NCI-H2196 (cell line): ENCODE measurements at regions not wholly inside any gene's neighbourhood (a gene's known extent, or its start where the extent isn't known, plus 50 kb on each side); places are given as distances from the start of the nearest gene placed in this dataset.
A peak's percentile ranks its signal among the peaks of the same experiment; 100 is the strongest.
"Not testable (repeated sequence)": the region's sequence is repeated elsewhere in the genome, so short reads cannot be mapped to it uniquely, and the experiment has no call there.

Source experiments
- DNase-seq: peaks from one replicate; lab custom pipeline; 2025; ENCODE audit not compliant: unreplicated experiment; lab: John Stamatoyannopoulos, UW

- not testable (repeated sequence) for DNase-seq
Observed at GRCh38 chr16:29330623-29331022, 75.9 kb downstream of the NPIPB11 start.

- not testable (repeated sequence) for DNase-seq
Observed at GRCh38 chr16:29328528-29328927, 78.0 kb downstream of the NPIPB11 start.

GRCh38 chr16:29327631-29328408, 78.7 kb downstream of the NPIPB11 start:
- DNase-seq: not testable (repeated sequence)

- not testable (repeated sequence) for DNase-seq
Observed at GRCh38 chr16:29326164-29327125, 80.1 kb downstream of the NPIPB11 start.

GRCh38 chr16:29323725-29324124, 82.8 kb downstream of the NPIPB11 start:
- DNase-seq: not testable (repeated sequence)

GRCh38 chr16:29321585-29321984, 84.9 kb downstream of the NPIPB11 start:
- DNase-seq: no peak

- no peak for DNase-seq
Observed at GRCh38 chr16:29321000-29321393, 85.5 kb downstream of the NPIPB11 start.

- DNase-seq: no peak
Observed at GRCh38 chr16:29320274-29320999, 86.1 kb downstream of the NPIPB11 start.

- no peak for DNase-seq
Observed at GRCh38 chr16:29319726-29320125, 86.8 kb downstream of the NPIPB11 start.

GRCh38 chr16:29318561-29318968, 87.9 kb downstream of the NPIPB11 start:
- DNase-seq: not testable (repeated sequence)

- DNase-seq: no peak
Observed at GRCh38 chr16:29318037-29318436, 88.5 kb downstream of the NPIPB11 start.

GRCh38 chr16:29317269-29317668, 89.2 kb downstream of the NPIPB11 start:
- no peak for DNase-seq

GRCh38 chr16:29316761-29317183, 89.7 kb downstream of the NPIPB11 start:
- no peak for DNase-seq

- peak; percentile 18 for DNase-seq
Observed at GRCh38 chr16:29315916-29316517, 90.5 kb downstream of the NPIPB11 start.

GRCh38 chr16:29315046-29315445, 91.5 kb downstream of the NPIPB11 start:
- no peak for DNase-seq

GRCh38 chr16:29314292-29314934, 92.1 kb downstream of the NPIPB11 start:
- DNase-seq: no peak

- DNase-seq: no peak
Observed at GRCh38 chr16:29313559-29314048, 92.9 kb downstream of the NPIPB11 start.

GRCh38 chr16:29312835-29313558, 93.5 kb downstream of the NPIPB11 start:
- DNase-seq: no peak

GRCh38 chr16:29312345-29312675, 94.2 kb downstream of the NPIPB11 start:
- not testable (repeated sequence) for DNase-seq
